Tongue (tissue), 1 donor: ENCODE measurements at regions not wholly inside any gene's neighbourhood (a gene's known extent, or its start where the extent isn't known, plus 50 kb on each side); places are given as distances from the start of the nearest gene placed in this dataset.
A peak's percentile ranks its signal among the peaks of the same experiment; 100 is the strongest.
"Not testable (repeated sequence)": the region's sequence is repeated elsewhere in the genome, so short reads cannot be mapped to it uniquely, and the experiment has no call there.

Experiments
- DNase-seq: peaks from one replicate; pipeline ENCODE4 v3.0.0-alpha.2; 2015

DNA sequence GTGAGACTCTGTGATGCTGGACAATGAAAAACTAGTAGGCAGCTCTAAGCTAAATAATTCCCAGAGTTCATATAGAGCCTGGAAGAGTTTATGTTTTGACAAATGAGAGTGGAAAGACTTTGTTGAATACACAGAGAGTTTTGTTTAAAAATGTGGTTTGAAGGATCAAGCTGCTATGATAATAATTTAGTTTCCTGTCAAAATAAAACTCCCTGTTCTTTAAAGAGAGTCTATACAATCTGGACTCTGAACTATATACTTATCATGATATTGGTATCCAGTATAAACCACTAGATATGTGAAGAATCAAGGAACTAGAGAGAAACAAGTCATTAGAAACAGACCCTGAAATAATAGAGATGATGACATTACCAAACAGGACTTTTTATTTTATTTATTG, 158.6 kb downstream of the C4orf33 start:
- no peak for DNase-seq

DNA sequence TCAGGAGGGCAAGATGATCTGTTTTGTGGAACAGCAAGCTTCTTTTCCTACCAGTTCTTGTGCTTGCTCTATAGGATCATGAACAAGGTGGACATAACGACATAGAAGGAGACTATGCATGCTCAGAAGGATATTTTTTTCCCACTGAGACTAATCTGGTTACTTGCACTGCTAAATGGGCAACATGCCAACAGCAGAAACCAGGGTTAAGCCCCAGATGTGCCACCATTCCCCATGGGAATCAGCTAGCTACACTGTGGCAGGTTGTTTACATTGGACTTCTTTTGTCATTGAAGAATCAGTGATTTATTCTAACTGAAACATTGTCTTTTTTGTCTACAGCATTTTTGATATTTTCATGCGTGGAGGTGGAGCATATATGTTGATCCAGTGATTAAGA, 165.6 kb downstream of the C4orf33 start:
- DNase-seq, result no peak

DNA sequence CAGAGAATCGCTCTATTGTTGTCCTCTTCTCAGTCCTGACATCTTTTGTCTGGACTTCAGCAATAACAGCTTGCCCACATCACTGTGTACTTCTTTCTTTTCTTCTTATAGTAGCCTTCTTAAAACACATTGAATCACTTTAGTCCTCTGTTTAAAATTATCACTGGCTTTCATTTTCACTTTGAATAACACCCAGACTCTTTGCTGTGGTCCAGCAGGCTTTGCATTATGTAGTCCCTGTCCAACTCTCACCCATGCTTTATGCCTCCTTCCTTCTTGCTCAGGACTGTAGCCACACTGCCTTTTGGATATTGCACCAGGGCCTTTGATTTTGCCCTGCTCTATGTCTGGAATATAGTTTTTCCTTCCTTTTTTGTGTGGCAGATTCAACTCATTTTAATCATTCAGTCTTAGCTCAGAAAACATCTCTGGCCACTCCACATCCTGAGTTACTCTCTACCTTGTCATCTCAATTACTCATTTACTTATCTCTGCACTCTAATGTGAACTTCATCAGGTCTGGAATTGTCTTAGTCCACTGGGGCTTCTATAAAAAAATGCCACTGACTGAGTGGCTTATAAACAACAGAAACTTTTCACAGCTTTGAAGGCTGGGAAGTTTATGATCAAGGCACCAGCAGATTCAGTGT, 168.2 kb downstream of the C4orf33 start:
- no peak for DNase-seq

DNA sequence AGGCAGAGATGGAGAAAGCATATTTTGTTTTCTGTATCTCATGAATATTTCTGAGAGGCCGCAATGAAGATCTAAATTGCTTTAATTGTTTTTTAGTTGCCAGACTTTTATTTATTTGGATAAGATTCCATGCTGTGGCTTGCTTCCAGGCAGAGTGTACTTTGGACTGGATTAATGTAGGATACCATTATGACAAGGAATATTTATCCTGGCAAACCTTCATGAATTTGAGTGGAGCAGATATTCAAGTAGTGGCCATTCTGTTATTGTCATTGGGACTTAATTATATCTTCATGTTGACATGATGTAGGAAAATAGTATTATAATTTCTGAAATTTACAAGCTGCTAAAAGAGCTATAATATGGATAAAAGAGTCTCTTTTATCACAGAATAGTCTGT, 182.9 kb downstream of the C4orf33 start:
- DNase-seq, result no peak

DNA sequence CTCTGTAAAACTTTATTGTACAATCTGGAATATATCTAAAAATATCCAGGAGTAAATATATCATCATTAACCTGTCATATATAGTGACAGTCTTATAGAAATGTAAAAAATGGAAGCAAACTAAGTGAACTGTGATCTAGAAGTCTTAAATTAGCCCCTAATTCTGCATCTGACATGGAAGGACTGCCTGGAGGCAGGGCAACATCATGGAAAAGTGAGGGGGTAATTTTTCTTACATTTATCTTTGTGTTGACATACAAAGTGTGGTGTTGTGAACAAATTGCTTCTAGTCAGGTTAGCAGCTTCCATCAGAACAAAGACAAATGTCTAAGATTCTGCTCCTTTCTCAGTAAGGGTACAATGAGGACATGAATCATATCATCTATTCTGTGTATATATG, 186.3 kb downstream of the C4orf33 start:
- no peak for DNase-seq

DNA sequence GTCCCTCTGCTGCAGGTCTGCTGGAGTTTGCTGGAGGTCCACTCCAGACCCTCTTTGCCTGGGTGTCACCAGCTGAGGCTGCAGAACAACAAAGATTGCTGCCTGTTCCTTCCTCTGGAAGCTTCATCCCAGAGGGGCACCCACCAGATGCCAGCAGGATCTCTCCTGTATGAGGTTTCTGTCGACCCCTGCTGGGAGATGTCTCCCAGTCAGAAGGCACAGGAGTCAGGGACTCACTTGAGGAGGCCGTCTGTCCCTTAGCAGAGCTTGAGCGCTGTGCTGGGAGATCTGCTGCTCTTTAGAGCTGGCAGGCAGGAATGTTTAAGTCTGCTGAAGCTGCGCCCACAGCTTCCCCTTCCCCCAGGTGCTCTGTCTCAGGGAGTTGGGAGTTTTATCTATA, 196.2 kb downstream of the C4orf33 start:
- not testable (repeated sequence) for DNase-seq

DNA sequence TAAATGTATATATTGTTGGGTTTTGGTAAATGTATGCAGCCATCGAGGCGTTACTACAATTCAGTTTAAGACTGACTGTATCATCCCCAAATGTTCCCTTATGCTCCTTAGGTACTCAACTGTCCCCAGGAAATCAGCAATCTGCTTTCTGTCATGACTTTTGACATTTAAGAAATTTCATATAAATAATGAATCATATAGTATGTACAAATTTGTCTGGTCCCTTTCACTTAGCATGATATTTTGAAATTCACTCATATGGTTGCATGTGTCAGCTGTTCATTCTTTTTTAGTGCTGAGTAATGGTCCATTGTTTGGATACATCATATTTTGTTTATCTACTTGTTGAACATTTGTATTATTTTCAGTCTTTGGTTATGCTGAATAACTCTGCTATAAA, 218.8 kb downstream of the C4orf33 start:
- DNase-seq, result no peak

DNA sequence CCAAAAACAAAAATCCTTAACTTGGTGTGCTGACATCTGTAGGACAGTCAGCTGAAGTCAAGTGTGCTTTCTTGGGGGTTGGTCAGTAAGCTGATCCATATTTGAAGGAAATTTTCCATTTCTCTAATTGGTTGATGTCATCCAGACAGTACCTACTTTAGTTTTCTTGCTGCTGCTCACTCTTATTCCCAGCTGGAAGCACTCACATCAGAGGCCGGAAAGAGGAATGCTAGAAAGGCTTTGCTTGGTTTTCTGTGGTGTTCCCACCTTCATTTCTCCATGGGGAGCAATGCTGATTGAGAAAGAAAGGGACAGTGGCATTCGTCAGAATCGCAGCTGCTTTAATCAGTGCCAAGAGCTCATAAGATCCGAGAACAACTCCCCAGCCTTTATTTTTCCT, 227.0 kb downstream of the C4orf33 start:
- peak; percentile 68 for DNase-seq

DNA sequence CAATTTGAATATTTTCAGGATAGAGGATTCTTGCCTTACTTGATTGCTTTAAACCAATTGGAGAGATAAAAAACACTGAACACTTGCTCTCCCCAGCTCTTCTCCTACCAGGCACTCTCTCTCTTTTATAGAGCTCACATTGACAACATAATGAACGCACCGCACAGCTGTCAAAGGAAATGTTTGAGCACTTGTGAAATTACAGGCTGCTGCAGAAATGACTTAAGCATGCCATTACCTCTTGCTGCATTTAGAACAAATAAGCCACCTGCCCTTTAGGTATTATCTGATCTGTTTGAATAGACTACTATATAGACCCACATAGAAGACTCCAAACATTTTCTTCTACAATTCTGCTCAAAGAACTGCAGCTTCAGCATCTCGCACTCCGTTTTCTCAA, 227.7 kb downstream of the C4orf33 start:
- peak; percentile 55 for DNase-seq

DNA sequence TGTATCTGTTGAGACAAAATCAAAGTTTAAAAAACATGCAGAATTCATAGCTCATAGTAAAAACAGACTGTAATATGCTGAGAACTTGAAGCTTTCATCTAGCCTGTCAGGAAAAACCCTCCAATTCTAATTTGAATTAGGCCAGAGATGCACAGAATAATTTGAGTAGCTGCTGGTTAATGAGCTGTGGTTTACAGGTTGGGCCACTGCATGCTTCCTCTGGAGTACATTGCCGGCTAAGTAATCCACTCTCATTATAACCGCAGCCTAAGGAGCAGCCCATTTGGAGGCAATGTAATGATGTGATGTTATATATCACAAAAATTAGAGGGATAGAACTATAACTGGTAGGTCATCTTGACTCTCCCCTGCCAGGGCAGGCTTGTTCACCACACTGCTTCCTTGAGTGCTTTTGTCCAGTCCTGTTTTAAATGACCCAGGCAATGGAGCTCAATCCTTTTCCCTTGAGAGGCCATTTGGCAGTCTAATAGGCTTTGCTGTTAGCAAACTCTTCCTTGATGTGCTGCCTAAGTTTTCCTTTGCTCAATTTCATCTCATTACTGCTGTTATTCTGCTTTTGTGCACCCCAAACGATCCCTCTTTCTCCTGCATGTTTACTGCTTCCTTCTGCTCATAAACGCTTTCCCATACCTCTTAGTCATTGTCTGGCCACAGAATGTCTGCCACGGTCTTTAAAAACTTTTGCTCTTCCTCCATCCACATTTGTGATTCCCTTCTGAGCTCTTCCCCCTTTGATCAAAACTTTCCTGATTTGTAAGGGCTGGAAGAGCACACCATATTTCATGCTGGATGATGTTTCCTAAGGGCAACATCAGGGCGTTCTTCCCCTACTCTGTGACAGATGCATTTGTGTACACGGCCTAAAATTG, 230.9 kb downstream of the C4orf33 start:
- peak; percentile 77 for DNase-seq

DNA sequence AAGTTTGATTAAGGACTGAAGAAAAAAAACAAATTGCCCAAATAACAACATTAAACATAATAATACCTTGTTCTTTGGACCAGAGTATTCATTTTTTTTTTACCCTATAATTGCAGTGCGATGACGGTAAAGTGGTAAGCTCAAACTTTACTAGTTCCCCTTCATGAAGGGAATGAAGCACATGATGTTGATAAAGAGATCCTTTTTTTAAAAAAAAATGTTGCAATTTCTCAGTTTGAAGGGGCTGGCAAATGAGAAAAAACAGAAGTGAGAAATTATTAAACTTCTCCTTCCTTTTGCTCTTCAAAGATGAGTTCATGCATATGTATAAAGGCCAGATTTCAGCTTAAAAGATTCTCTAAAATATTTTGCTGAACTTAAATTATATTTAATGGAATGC, 231.7 kb downstream of the C4orf33 start:
- DNase-seq, result no peak

DNA sequence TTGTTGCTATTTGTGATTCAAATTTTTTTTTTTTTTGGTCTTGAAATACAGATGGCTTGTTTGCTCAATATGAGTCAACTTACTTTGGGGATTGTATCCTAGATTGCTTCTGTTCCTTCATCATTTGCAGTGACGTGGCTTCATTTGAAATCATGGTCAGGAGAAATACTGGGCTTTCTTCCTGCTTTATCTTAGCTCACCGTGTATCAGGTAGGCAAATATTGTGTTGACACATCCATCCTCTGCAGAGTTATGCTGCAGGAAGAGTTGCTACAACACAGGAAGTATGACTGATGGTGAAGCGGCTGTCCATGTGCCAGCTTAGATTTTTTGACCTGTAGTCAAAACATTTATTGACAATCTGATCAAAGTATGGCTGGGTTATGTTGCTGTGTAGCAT, 232.2 kb downstream of the C4orf33 start:
- DNase-seq, result no peak

DNA sequence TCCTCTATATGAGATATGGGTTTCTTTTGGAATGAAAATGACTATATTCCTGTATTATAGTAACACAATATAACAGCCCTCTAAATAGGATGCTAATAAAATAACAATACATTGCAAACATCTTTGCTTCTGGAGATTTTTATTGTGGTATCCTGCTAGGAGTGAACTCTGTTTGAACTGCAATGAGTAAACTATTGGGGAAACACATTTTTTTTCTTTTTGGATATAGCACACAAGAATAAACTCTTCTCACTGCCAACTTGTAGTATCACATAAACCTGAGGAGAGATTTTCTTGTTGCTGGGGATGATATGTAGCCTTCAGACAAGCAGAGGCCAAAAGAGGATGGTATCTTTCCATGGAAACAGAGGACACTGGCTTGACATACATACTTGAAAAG, 238.2 kb downstream of the C4orf33 start:
- no peak for DNase-seq

DNA sequence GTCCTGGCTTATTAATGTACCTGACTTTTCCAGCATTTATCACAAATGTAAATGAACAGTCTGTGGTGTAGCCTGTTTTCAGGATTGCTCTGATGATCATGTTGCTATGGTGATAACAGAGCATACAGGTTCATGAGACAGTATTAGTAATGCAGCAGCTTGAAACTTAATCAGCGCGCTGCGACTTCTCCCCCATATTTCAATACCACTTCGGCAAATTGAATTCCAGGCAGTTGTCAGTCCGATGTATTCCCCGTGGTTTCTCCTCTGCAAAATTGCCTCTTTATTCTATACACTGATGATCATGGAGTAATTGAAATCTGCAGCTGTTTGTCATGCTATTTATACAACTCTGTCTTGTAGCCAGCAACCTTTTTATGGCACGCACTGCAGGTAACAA, 239.3 kb downstream of the C4orf33 start:
- DNase-seq, result peak; percentile 69

DNA sequence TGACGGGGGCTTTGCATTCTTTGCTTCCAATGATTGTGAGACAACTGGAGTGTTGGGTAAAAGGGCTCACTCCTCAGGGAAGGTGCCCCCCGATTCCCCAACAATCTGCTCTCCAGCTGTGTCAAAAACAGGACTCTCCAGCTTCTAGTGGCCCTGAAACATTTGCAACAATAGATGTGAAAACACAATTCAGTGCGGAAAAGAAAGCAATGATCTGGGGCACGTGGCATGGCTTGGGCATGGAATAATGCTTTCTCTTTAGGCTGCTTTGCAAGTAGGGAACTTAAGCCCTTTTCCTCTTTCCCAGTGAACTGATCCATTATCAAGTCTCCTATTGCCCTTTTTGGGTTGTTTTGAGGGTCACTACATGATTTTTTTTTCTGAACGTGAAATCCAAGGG, 239.9 kb downstream of the C4orf33 start:
- no peak for DNase-seq

DNA sequence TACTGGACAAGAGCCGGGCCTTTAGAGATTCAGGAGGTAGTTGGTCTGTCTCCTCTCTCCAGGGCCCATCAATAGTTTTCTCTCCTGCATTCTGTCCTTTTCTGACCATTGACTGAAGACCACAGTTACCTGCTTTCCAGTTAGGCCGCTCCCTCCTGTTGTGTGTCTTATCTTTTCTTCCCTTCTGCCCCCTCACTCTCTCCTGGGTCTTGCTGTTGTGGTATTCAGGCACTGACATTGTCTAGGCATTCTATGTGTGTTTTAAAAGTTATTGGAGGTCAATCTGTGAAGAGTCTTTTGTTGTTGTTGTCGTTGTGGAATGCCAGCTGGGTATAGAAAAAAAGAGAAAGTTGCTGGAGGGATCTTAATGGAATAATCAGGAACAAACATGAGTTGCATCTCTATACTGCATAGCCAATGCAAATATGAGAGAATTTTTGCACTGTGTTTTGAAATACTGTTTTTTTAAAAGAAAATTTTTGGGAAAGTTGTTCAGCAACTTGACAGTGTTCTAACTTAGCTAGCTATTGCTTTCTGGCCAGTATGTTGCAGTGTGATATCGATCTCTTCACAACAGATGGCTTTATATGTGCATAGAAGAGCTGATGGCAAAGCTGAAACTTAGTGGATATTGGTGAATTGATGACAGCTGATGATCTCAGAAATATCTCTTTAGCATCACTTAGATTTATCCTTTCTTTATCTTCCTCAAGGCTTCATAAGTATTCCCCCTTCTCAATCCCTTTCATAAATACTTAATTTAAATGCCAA, 240.7 kb downstream of the C4orf33 start:
- DNase-seq, result no peak

DNA sequence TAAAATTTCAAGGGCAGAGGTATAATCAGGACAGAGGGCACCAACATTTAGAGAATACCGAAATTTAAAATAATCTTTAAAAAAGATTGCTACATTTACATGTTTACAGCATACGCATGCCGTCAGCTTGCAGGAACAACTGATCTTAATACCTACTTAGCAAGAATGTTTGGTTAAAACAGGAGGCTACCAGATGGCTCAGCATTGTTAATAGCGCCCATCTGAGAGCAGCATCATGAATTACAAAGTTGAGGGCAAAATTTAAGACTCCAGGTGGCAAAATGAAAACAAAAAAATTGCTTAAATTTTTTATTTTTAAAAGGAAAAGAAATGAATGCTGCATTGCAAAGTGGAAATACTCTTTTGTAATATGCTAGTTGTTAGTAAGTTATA, 241.3 kb downstream of the C4orf33 start:
- DNase-seq, result no peak

DNA sequence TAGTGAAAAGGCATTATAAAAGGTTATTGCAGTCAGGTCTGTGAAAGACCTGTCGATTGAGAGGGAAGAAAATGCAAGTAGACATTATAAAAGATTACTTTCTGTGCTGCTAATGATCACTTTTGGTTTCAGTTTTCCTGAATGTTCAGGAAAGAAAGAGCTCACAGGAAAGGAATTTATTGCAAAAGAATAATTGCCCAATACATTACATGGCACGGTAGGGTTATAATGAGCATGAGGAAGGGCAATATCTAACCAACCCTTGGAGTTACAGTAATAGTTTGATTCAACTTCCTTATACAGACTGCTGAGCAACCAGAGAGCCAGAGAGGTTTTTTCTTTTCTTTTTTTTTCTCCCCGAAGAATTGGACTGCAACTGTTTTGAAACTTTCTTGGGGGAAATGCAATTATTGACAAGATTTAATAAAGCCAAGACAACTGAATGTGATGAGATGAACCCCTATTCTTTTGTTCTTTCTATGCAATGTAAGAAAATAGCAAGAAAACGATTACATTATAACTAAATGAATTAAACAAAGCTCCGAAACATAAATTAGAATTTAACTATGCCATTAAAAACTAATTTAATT, 247.0 kb downstream of the C4orf33 start:
- no peak for DNase-seq

DNA sequence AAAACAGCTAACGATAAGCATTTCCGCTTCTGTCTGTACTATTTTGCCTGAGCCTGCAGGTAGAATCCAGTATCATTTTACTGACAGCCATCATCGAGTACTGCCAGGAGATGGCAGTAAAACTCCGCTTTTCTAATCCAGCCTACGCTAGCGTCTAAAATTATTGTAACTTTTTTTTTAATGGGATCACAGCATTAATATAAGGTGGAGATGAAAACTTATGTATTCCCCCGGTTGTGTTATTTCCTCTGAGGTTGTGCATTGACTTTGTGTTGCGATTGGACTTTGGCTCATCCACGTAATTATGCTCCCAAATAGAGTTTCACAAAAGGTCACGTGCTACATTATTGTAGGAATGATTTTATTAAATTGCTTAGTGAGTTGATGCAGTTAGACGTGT, 248.1 kb downstream of the C4orf33 start:
- peak; percentile 72 for DNase-seq

DNA sequence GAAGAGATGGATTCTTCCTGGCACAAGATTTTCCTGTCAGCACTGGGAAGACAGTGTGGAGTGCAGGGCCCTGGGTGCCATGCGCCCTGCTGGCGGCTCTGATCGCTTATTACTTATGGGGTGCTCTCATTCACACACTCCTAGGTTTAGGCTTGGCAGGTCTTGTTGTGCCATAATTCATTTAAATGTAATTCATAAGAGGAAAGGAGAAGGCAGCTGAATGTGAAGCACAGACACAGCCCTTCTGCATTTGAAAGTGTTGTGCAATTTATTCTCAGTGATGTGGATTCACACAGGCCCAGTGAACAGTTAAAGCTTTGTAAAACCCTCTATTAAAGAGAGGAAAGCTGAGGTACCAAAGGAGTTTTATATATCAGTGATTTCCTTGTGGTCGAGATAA, 249.7 kb downstream of the C4orf33 start:
- no peak for DNase-seq

DNA sequence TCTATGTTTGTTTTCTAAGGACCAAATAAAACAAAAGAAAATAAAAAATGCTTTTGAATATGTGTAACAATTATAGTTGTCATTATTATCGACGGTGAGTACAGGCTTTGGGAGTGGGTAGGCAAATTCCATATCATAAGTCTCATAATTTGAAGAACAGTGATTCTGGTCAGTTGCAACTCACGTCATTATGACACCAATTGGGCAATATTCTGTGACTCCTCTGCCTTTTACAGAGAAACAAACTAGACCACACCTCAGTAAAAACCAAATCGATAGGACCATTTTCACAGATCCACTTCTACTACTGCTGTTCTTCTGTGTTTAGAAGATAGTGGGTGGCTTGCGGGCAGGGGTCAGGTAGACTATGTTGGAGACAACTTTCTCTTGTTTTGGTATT, 250.1 kb downstream of the C4orf33 start:
- no peak for DNase-seq

DNA sequence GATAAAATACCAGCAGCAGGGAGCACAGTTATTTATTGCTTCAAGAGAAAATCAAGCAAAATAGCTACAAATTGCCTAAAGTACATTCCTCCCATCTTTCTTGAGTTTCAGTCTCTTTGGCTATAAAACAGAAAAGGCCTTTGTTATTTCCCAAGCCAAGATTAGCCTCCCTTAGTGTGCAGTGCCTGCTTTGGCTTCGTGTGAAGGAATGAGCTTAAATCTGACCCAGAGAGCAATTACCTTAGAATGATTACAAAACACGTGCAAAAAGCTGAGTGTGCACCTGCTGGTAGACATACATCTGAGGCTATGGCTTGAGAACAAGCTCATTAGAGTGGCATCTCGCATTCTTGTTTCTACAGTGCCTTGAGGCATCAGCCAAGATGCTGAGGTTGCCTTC, 250.8 kb downstream of the C4orf33 start:
- DNase-seq, result no peak
